Nephron (organoid): ENCODE measurements at regions not wholly inside any gene's neighbourhood (a gene's known extent, or its start where the extent isn't known, plus 50 kb on each side); places are given as distances from the start of the nearest gene placed in this dataset.

Experiments used
- H3K27ac Mint-ChIP-seq, 3 experiments: 2 replicates each; pipeline ENCODE4 v1.8.0; 2020; ENCODE audit warnings: mixed read lengths in 3 of 3, mild to moderate bottlenecking in 2 of 3, moderate library complexity in 1 of 3
- H3K27me3 Mint-ChIP-seq: 2 replicates; pipeline ENCODE4 v1.8.0; 2021; ENCODE audit warnings: low read depth, mild to moderate bottlenecking, moderate library complexity, mixed read lengths
- H3K36me3 Mint-ChIP-seq: 2 replicates; pipeline ENCODE4 v1.8.0; 2020; ENCODE audit warnings: low read depth, mixed read lengths
- H3K4me1 Mint-ChIP-seq: 2 replicates; pipeline ENCODE4 v1.8.0; 2020; ENCODE audit warnings: mixed read lengths
- H3K4me3 Mint-ChIP-seq, 3 experiments: 2 replicates each; pipeline ENCODE4 v1.8.0; 2020; ENCODE audit warnings: mild to moderate bottlenecking in 3 of 3, mixed read lengths in 3 of 3, moderate library complexity in 2 of 3
- H3K9me3 Mint-ChIP-seq: 2 replicates; pipeline ENCODE4 v1.8.0; 2020; ENCODE audit warnings: mixed read lengths
- TF ChIP-seq, protein P1 (sequence below), 3 experiments: fragments of 200-600 bp; sonication (generic); IDR thresholded peaks; one replicate each; pipeline ENCODE4 v1.5.0; 2021; ENCODE audit warnings: antibody characterized with exemption in 3 of 3; ENCODE audit not compliant: unreplicated experiment in 3 of 3

DNA sequence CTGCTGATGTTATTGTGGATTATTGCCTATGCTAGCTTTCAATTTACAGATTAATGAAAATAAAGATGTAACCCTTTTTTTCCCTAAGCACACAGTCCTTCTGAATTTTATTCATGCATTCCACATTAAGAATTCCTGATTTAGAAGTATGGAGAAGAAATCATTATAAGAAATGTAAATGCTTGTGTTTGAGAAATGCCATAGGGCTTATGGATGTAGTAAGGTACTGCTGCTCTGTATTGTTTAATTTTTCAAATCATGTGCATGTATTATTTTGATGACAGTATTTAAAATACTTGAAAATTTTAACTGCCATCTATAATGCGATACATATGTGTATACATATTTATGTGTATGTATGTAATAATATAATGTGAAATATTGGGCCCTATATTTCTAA, 167.1 kb upstream of the SOX5 start:
- Mint-ChIP-seq H3K36me3 (peaks cover 3% of the 10 kb centered on the region), H3K4me1 (no peaks in the 10 kb centered on the region), H3K27ac (no peak overlapping the region), H3K4me3 (no peak overlapping the region), H3K27me3 (no peaks in the 10 kb centered on the region), H3K9me3 (peaks cover 2% of the 10 kb centered on the region)
- TF ChIP-seq, protein P1, sequence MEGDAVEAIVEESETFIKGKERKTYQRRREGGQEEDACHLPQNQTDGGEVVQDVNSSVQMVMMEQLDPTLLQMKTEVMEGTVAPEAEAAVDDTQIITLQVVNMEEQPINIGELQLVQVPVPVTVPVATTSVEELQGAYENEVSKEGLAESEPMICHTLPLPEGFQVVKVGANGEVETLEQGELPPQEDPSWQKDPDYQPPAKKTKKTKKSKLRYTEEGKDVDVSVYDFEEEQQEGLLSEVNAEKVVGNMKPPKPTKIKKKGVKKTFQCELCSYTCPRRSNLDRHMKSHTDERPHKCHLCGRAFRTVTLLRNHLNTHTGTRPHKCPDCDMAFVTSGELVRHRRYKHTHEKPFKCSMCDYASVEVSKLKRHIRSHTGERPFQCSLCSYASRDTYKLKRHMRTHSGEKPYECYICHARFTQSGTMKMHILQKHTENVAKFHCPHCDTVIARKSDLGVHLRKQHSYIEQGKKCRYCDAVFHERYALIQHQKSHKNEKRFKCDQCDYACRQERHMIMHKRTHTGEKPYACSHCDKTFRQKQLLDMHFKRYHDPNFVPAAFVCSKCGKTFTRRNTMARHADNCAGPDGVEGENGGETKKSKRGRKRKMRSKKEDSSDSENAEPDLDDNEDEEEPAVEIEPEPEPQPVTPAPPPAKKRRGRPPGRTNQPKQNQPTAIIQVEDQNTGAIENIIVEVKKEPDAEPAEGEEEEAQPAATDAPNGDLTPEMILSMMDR (IDR thresholded peaks at IDR 0.05; ENCODE audit: unreplicated experiment in 3 of 3) = no peak

- Mint-ChIP-seq H3K4me1 (no peaks in the 10 kb centered on the region), H3K9me3 (peaks cover 2% of the 10 kb centered on the region), H3K27ac (peak overlapping the region in 1 of 3 experiments; percentile 40), H3K36me3 (no peaks in the 10 kb centered on the region), H3K4me3 (no peak overlapping the region), H3K27me3 (no peaks in the 10 kb centered on the region)
- TF ChIP-seq, protein P1 (IDR thresholded peaks at IDR 0.05; ENCODE audit: unreplicated experiment in 3 of 3) = no peak
Measured at GRCh38 chr12:24113701-24114100, 164.2 kb upstream of the SOX5 start.

DNA sequence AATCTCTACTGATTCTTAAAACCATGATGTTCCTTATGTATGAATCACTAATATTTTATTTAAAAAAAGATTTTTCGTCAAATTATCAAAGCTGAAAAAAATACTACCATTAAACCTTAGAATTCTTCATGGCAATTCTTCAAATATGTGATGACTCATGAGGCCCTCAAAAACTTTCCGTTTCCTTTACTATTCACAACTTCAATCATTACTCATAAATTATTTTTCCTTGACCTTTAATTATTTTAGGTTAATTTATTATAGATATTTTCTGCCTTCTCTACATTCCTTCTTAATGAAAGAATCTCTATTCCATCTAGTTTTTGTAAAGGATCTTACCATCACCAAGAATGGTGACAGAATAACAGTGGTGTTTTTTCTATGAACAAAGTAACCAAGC, 162.1 kb upstream of the SOX5 start:
- TF ChIP-seq, protein P1 (IDR thresholded peaks at IDR 0.05; ENCODE audit: unreplicated experiment in 3 of 3) = no peak
- peaks cover 2% of the 10 kb centered on the region for H3K9me3 Mint-ChIP-seq
- no peaks in the 10 kb centered on the region for H3K4me1 Mint-ChIP-seq
- no peaks in the 10 kb centered on the region for H3K27me3 Mint-ChIP-seq
- H3K4me3 Mint-ChIP-seq = no peak overlapping the region
- no peak overlapping the region for H3K27ac Mint-ChIP-seq
- H3K36me3 Mint-ChIP-seq = no peaks in the 10 kb centered on the region

- Mint-ChIP-seq H3K27ac (no peak overlapping the region), H3K9me3 (peaks cover 2% of the 10 kb centered on the region), H3K36me3 (no peaks in the 10 kb centered on the region), H3K4me1 (no peaks in the 10 kb centered on the region), H3K27me3 (no peaks in the 10 kb centered on the region), H3K4me3 (no peak overlapping the region)
- TF ChIP-seq, protein P1 (IDR thresholded peaks at IDR 0.05; ENCODE audit: unreplicated experiment in 3 of 3) = no peak
Measured at GRCh38 chr12:24111086-24111485, 161.6 kb upstream of the SOX5 start.

DNA sequence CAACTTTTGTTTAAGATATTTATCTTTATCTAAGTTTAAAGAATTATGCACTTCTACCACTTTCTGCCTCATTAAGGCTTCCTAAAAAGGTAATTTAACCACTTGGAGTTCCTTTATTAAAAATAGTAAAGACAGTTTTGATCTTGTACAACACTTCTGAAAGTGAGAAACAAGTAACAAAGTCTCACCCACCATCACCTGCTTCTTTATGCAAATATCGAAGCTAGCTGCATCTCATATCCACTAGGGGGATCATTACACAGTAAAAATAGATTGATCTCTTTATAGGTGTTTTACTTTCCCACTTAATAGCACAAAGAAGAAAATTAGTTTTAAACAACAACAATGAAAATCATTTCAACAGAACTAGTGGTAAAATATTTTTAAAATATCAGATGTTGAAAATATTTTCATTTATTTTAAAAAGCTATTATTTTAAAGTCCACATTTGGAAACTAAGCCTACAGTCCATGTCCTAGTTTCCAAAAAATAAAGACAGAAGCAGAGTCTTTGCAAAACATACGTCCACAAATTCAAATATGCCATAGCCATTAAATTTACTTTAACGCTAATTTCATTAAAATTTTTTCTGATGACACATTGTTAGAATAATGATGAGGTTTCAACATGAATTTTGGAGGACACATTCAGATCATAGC, 160.0 kb upstream of the SOX5 start:
- H3K36me3 Mint-ChIP-seq = no peaks in the 10 kb centered on the region
- H3K27ac Mint-ChIP-seq = no peak overlapping the region
- H3K4me1 Mint-ChIP-seq = no peaks in the 10 kb centered on the region
- TF ChIP-seq, protein P1 (IDR thresholded peaks at IDR 0.05; ENCODE audit: unreplicated experiment in 3 of 3) = peak; percentile 57 to 69 (median 57)
- no peaks in the 10 kb centered on the region for H3K27me3 Mint-ChIP-seq
- no peak overlapping the region for H3K4me3 Mint-ChIP-seq
- peaks cover 2% of the 10 kb centered on the region for H3K9me3 Mint-ChIP-seq

- H3K27me3 Mint-ChIP-seq = no peaks in the 10 kb centered on the region
- no peaks in the 10 kb centered on the region for H3K36me3 Mint-ChIP-seq
- no peak overlapping the region for H3K27ac Mint-ChIP-seq
- TF ChIP-seq, protein P1 (IDR thresholded peaks at IDR 0.05; ENCODE audit: unreplicated experiment in 3 of 3) = no peak
- H3K4me3 Mint-ChIP-seq = no peak overlapping the region
- no peaks in the 10 kb centered on the region for H3K4me1 Mint-ChIP-seq
- H3K9me3 Mint-ChIP-seq = no peaks in the 10 kb centered on the region
Measured at GRCh38 chr12:24102676-24103075, 153.2 kb upstream of the SOX5 start.
